ENCODE measurements at regions not wholly inside any gene's neighbourhood (a gene's known extent, or its start where the extent isn't known, plus 50 kb on each side); places are given as distances from the start of the nearest gene placed in this dataset.

- TF ChIP-seq, protein P1, sequence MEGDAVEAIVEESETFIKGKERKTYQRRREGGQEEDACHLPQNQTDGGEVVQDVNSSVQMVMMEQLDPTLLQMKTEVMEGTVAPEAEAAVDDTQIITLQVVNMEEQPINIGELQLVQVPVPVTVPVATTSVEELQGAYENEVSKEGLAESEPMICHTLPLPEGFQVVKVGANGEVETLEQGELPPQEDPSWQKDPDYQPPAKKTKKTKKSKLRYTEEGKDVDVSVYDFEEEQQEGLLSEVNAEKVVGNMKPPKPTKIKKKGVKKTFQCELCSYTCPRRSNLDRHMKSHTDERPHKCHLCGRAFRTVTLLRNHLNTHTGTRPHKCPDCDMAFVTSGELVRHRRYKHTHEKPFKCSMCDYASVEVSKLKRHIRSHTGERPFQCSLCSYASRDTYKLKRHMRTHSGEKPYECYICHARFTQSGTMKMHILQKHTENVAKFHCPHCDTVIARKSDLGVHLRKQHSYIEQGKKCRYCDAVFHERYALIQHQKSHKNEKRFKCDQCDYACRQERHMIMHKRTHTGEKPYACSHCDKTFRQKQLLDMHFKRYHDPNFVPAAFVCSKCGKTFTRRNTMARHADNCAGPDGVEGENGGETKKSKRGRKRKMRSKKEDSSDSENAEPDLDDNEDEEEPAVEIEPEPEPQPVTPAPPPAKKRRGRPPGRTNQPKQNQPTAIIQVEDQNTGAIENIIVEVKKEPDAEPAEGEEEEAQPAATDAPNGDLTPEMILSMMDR (conservative IDR thresholded peaks at IDR 0.05): no peak
- no peak for TF ChIP-seq ZFX (IDR thresholded peaks at IDR 0.05)
Measured at GRCh38 chr5:104095527-104095926, 532.9 kb upstream of the NUDT12 start.
